ENCODE measurements at regions not wholly inside any gene's neighbourhood (a gene's known extent, or its start where the extent isn't known, plus 50 kb on each side); places are given as distances from the start of the nearest gene placed in this dataset.

GRCh38 chr1:83689921-83690868 is 308.7 kb downstream of the TTLL7 start:
- in situ Hi-C loops (cut with MboI; ENCODE audit: low pct_unique_long_range_greater_than_20kb, low sequenced_read_pairs, unreplicated experiment): no loop called here
- no peak for TF ChIP-seq CTCF (IDR thresholded peaks at IDR 0.05; ENCODE audit: extremely low read depth, insufficient read depth, missing control alignments)
- no peak for DNase-seq (ENCODE audit: low spot score)

GRCh38 chr1:83682132-83682531 is 316.8 kb downstream of the TTLL7 start:
- no peak for DNase-seq (ENCODE audit: low spot score)
- in situ Hi-C loops (cut with MboI; ENCODE audit: low pct_unique_long_range_greater_than_20kb, low sequenced_read_pairs, unreplicated experiment): no loop called here

GRCh38 chr1:83676106-83676505 is 322.8 kb downstream of the TTLL7 start:
- no peak for DNase-seq (ENCODE audit: low spot score)
- TF ChIP-seq CTCF (IDR thresholded peaks at IDR 0.05; ENCODE audit: extremely low read depth, insufficient read depth, missing control alignments): no peak
- in situ Hi-C loops (cut with MboI; ENCODE audit: low pct_unique_long_range_greater_than_20kb, low sequenced_read_pairs, unreplicated experiment): no loop called here

More at GRCh38 chr1:83682132-83682531, 316.8 kb downstream of the TTLL7 start:
- TF ChIP-seq CTCF (IDR thresholded peaks at IDR 0.05; ENCODE audit: extremely low read depth, insufficient read depth, missing control alignments): no peak

GRCh38 chr1:83673312-83673711 is 325.6 kb downstream of the TTLL7 start:
- in situ Hi-C loops (cut with MboI; ENCODE audit: low pct_unique_long_range_greater_than_20kb, low sequenced_read_pairs, unreplicated experiment): no loop called here
- no peak for TF ChIP-seq CTCF (IDR thresholded peaks at IDR 0.05; ENCODE audit: extremely low read depth, insufficient read depth, missing control alignments)
- peak; percentile 16 for DNase-seq (ENCODE audit: low spot score)

GRCh38 chr1:83671586-83671985 is 327.3 kb downstream of the TTLL7 start:
- DNase-seq (ENCODE audit: low spot score): no peak
- TF ChIP-seq CTCF (IDR thresholded peaks at IDR 0.05; ENCODE audit: extremely low read depth, insufficient read depth, missing control alignments): no peak
- in situ Hi-C loops (cut with MboI; ENCODE audit: low pct_unique_long_range_greater_than_20kb, low sequenced_read_pairs, unreplicated experiment): no loop called here

GRCh38 chr1:83670909-83671565 is 327.9 kb downstream of the TTLL7 start:
- in situ Hi-C loops (cut with MboI; ENCODE audit: low pct_unique_long_range_greater_than_20kb, low sequenced_read_pairs, unreplicated experiment): no loop called here
- TF ChIP-seq CTCF (IDR thresholded peaks at IDR 0.05; ENCODE audit: extremely low read depth, insufficient read depth, missing control alignments): no peak
- no peak for DNase-seq (ENCODE audit: low spot score)

Measured in GM13977 (cell line).